ENCODE measurements at regions not wholly inside any gene's neighbourhood (a gene's known extent, or its start where the extent isn't known, plus 50 kb on each side); places are given as distances from the start of the nearest gene placed in this dataset.
"Not testable (repeated sequence)": the region's sequence is repeated elsewhere in the genome, so short reads cannot be mapped to it uniquely, and the experiment has no call there.

DNA sequence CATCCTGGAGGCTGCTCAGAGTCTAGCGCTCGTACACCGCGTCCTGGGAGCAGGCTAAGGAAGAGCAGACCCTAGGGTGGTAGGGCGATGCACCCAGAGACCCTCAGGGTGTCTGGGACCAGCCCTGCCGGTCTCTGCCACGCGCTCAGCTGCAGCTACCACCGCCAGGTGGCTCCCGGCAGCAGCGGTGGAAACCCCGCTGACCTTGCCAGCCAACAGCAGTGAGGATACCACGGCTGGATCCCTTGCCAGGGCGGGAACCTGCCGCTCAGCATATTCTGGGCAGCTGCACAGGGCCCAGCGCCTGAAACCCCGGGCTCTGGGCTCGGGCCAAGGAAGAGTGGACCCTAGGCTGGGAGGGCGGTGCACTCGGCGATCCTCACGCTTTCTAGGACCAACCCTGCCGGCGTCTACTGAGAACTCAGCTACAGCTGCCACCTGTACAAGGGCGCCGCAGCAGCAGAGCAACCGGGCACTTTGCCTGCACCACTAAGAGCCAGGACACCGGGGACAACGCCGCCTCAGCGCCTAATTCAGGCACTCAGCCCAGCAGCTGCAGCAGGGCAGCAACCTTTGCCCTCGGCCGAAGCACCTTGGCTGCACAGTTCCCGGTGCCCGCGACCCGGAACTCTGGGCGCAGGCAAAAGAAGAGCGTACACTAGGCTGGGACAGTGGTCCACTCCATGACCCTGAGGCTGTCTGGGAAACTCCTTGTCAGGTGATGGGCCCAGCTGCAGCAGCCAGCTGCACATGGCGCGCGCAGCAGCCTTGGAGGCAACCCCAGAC lies 80.8 kb downstream of the POTEB2 start:
- intact Hi-C loops (cut with DNase I, micrococcal nuclease): not testable (repeated sequence)

DNA sequence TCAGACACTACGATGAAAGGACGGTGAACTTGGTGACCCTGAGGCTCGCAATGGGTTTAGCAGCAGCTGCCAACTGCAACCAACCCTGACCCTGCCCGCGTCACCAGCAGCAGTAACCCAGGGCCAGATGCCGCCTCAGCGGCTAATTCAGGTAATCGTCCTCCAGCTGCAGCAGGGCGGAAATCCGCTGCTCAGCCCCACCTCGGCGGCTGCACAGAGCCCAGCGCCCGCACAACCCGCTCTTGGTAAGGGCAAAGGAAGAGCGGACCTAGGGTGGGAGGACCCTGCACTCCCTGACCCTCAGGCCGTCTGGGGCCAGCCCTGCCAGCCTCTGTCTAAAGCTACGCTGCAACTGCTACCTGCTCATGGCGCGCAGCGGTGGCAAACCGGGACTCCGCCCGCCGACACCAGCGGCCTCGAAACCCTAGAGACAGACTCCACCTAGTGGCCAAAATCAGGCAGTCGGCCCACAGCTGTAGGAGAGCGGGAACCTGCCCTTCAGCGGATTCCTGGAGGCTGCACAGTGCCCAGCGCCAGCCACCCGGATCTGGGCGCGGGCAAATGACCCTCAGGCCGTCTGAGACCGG lies 82.4 kb downstream of the POTEB2 start:
- H3K36me3 ChIP-seq (ENCODE audit: low read depth); H3K9me3 ChIP-seq; ATAC-seq; intact Hi-C loops (cut with DNase I, micrococcal nuclease); H3K4me1 ChIP-seq (ENCODE audit: low read depth); H3K4me3 ChIP-seq: not testable (repeated sequence)
- DNase-seq: peak in 1 of 3 donors; percentile 25

More for the DNA sequence above, 80.8 kb downstream of the POTEB2 start:
- not testable (repeated sequence) for H3K4me1 ChIP-seq (ENCODE audit: low read depth); ATAC-seq; H3K36me3 ChIP-seq (ENCODE audit: low read depth); DNase-seq; H3K9me3 ChIP-seq; H3K4me3 ChIP-seq

DNA sequence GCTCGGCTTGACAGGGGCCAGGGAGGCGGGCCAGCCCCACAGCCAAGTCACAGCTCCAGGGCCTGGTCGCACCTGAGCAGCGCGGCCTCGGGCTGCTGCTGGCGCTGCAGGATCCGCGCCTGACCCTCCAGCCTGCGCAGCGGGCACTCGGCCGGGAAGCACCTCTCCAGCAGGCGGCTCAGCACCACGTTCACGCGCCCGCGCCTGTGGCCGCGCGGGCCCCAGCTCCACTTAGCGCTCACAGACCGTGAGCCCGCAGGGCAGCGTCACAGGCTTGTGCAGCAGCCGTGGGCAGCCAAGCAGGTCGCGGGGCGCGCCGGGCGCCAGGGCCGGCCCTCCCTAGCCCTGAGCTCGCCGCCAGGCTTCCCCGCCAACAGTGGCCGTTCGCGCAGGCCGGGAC lies 90.7 kb downstream of the POTEB2 start:
- intact Hi-C loops (cut with DNase I, micrococcal nuclease); ATAC-seq: not testable (repeated sequence)

DNA sequence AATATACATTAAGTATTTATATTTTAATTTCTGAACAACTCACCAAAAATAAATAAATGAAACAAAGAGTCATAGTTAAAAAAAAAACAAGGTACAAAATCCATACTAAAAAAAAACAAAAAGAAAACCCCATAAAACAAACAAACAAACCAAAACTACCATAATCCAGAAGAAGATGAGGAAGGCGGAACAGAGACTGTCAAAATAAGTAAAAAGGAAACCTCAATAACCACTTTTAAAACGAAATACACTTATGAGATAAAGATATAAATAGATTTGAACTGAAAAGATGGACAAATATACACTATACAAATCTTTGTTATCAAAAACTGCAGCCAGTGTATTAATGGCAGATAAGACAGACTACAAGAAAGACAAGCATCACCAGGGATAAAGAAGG lies 98.2 kb downstream of the POTEB2 start:
- not testable (repeated sequence) for H3K9me3 ChIP-seq

More for the DNA sequence above, 90.7 kb downstream of the POTEB2 start:
- H3K4me1 ChIP-seq (ENCODE audit: low read depth); H3K4me3 ChIP-seq; H3K36me3 ChIP-seq (ENCODE audit: low read depth); H3K9me3 ChIP-seq; DNase-seq: not testable (repeated sequence)

DNA sequence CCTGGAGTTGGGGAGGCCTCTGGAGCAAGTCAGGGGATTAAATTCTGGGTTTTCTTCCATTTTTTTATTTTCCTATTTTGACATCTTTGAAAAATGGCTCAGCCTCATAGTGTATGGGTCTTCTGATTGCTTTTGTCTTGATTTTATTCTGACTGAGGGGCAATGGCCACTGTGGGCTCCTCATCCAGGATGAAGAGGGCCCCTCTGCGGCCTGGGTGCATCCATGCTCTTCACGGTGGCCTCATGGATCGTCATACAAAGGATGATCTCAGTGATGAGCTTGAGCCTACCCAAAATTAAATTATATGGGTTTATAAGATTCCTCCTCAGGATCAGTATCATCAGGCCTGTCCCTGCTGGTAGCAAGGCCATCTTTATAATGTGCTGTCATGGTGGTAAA lies 103.7 kb downstream of the POTEB2 start:
- H3K36me3 ChIP-seq (ENCODE audit: low read depth); H3K4me1 ChIP-seq (ENCODE audit: low read depth); DNase-seq; H3K4me3 ChIP-seq; intact Hi-C loops (cut with DNase I, micrococcal nuclease); ATAC-seq; H3K9me3 ChIP-seq: not testable (repeated sequence)

More for the DNA sequence above, 98.2 kb downstream of the POTEB2 start:
- H3K4me3 ChIP-seq; H3K36me3 ChIP-seq (ENCODE audit: low read depth); H3K4me1 ChIP-seq (ENCODE audit: low read depth); intact Hi-C loops (cut with DNase I, micrococcal nuclease); DNase-seq; ATAC-seq: not testable (repeated sequence)

DNA sequence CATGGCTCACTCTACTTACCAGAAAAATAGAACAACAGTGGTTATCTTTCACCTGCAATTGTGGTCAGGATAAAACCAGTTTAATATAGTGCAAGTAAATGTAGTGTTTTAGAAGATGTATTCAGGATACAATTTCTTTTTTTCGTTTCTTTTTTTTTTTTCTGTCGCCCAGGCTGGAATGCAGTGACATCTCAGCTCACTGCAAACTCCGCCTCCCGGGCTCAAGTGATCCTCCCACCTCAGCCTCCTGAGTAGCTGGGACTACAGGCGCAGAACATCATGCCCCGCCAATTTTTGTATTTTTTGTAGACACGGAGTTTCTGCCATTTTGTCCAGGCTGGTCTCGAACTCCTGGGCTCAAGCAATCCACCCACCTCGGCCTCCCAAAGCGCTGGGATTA lies 109.7 kb downstream of the POTEB2 start:
- H3K4me3 ChIP-seq; DNase-seq; H3K9me3 ChIP-seq; H3K4me1 ChIP-seq (ENCODE audit: low read depth); intact Hi-C loops (cut with DNase I, micrococcal nuclease); ATAC-seq; H3K36me3 ChIP-seq (ENCODE audit: low read depth): not testable (repeated sequence)

DNA sequence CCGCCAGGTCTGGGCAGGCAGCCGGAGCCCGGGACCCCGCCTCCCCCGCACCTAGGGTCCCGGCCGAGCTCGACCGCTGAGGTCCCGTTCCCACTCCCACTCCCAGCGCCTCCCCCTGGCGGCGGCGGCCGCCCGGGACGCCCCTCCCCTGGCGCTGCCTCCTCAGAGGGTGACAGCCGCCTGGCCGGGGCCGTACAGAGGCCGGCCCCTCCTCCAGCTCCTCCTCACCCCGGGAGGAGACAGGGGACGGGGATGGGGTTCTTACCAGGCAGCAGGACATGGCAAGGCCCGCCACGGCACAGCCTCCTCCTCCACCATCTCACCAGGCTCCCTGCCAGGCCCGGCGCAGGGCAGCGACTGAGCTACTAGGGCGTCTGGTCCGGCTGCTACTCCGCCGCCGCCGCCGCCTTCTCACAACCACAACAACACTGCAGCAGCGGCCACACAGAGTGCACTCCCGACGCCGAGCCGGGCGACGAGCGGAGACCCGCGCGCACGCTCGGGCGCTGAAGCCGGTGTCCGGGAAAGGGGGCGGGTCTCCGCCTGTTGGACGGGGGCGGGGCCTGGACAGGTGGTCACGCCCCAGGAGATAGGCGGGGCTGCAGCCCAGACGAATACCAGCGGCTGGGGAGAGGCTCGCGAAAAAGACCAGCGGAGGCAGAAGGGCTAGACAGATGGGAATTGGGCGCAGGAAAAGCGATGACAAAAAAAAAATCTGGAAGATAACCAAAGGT lies 110.3 kb downstream of the POTEB2 start:
- H3K9me3 ChIP-seq; H3K36me3 ChIP-seq (ENCODE audit: low read depth); H3K4me1 ChIP-seq (ENCODE audit: low read depth); intact Hi-C loops (cut with DNase I, micrococcal nuclease); H3K4me3 ChIP-seq: not testable (repeated sequence)
- DNase-seq: peak in 2 of 3 donors; percentile 28 to 34
- ATAC-seq: peak; percentile 40

DNA sequence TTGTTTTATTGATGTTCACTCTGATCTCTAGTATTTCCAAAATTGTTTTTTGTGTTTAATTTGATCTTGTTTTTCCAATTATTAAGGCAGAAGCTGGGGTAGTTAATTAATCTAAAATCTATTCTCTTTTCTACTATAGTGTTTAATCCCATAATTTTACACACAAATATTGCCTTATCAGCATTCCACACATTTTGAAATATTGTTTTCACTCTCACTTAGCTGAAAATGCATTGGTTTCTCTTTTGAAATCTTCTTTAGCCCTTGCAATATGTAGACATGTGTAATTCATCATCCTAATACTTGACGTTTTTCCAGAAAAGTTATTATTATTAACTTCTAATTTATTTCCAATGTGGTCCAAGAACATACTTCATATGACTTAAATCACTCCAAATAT lies 132.6 kb downstream of the POTEB2 start:
- DNase-seq; ATAC-seq; H3K36me3 ChIP-seq (ENCODE audit: low read depth); H3K4me1 ChIP-seq (ENCODE audit: low read depth); H3K4me3 ChIP-seq; H3K9me3 ChIP-seq; intact Hi-C loops (cut with DNase I, micrococcal nuclease): not testable (repeated sequence)

Measured in mucosa of descending colon (tissue), 3 donors.